MM.1S (cell line): ENCODE measurements at regions not wholly inside any gene's neighbourhood (a gene's known extent, or its start where the extent isn't known, plus 50 kb on each side); places are given as distances from the start of the nearest gene placed in this dataset.

ENCODE experiments used
- CTCF ChIP-seq: fragments of 300-600 bp; sonication (generic); IDR thresholded peaks from 2 replicates; pipeline ENCODE4 v1.5.1; 2016; ENCODE audit warnings: antibody characterized with exemption, low read length, mixed read lengths
- EZH2 ChIP-seq: fragments of 300-600 bp; sonication (generic); optimal IDR thresholded peaks from 2 replicates; pipeline ENCODE3; 2017; ENCODE audit warnings: low read depth, mild to moderate bottlenecking, antibody characterized with exemption, low read length, mixed read lengths

GRCh38 chr3:25907081-25907480 lies 117.2 kb downstream of the OXSM start:
- TF ChIP-seq CTCF, result no peak
- no peak for TF ChIP-seq EZH2
